ENCODE measurements at regions not wholly inside any gene's neighbourhood (a gene's known extent, or its start where the extent isn't known, plus 50 kb on each side); places are given as distances from the start of the nearest gene placed in this dataset.

DNA sequence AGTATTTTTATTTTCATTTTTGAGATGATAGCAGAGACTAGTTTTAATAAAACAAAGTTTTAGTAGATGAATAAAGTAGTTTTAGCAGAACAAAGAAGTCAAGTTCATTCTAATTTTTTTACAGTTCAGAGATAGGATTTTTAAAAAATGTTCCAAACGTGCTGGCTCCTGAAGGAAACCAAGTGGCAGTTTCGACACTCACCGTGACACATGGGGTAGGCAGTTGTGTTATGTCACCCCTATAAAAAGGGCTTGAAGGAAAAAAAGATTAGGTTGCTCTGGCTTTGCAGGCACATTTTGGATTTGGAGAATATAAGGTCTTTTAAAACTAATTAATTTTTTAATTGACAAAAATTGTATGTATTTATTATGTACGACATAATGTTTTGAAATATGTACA, 305.2 kb downstream of the NDFIP2 start:
- TF ChIP-seq, protein P1, sequence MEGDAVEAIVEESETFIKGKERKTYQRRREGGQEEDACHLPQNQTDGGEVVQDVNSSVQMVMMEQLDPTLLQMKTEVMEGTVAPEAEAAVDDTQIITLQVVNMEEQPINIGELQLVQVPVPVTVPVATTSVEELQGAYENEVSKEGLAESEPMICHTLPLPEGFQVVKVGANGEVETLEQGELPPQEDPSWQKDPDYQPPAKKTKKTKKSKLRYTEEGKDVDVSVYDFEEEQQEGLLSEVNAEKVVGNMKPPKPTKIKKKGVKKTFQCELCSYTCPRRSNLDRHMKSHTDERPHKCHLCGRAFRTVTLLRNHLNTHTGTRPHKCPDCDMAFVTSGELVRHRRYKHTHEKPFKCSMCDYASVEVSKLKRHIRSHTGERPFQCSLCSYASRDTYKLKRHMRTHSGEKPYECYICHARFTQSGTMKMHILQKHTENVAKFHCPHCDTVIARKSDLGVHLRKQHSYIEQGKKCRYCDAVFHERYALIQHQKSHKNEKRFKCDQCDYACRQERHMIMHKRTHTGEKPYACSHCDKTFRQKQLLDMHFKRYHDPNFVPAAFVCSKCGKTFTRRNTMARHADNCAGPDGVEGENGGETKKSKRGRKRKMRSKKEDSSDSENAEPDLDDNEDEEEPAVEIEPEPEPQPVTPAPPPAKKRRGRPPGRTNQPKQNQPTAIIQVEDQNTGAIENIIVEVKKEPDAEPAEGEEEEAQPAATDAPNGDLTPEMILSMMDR (IDR thresholded peaks at IDR 0.05; ENCODE audit: low read depth, low read length): no peak
- no peaks in the 10 kb centered on the region for H3K27me3 ChIP-seq (ENCODE audit: insufficient read depth, low read depth, severe bottlenecking)
- no peak overlapping the region for H3K4me3 ChIP-seq (ENCODE audit: low read depth, low read length)
- H3K27ac ChIP-seq: no peak overlapping the region
- DNase-seq: no peak
- no peaks in the 10 kb centered on the region for H3K9me3 ChIP-seq (ENCODE audit: severe bottlenecking)
- no peaks in the 10 kb centered on the region for H3K36me3 ChIP-seq

DNA sequence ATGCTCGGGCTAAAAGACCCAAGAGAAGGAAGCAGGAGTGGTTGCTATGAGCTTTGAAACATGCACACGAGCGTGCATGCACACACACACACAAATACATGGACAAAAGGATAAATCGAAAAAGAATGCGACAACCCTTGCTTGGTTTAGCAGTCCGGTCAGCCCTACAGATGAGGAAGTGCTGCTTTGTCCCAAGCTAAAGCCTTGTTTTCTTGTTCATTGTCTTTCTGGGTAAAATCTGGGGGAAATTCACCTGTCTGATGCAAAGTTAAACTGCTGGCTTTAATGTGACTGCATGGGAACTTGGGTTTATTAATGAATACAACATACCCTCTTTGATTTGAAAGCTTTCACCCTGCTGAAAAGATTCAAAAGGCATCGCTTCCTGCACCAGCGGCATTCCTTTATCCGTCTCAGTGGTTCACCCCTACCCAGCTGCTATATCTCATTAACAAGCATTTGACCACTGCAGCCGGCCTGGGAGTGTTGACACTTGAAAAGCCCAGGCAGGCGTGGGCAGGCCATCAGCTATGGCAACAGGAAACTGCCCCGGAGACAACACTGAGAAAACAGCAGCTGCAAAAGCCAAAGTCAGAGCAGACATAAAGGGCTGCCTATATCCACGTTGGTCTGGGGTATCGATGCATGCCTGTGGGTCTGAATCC, 301.7 kb downstream of the NDFIP2 start:
- H3K27me3 ChIP-seq (ENCODE audit: insufficient read depth, low read depth, severe bottlenecking): no peaks in the 10 kb centered on the region
- TF ChIP-seq, protein P1 (IDR thresholded peaks at IDR 0.05; ENCODE audit: low read depth, low read length): no peak
- H3K9me3 ChIP-seq (ENCODE audit: severe bottlenecking): no peaks in the 10 kb centered on the region
- no peaks in the 10 kb centered on the region for H3K36me3 ChIP-seq
- no peak overlapping the region for H3K4me3 ChIP-seq (ENCODE audit: low read depth, low read length)
- no peak overlapping the region for H3K27ac ChIP-seq
- peak; percentile 10 for DNase-seq

DNA sequence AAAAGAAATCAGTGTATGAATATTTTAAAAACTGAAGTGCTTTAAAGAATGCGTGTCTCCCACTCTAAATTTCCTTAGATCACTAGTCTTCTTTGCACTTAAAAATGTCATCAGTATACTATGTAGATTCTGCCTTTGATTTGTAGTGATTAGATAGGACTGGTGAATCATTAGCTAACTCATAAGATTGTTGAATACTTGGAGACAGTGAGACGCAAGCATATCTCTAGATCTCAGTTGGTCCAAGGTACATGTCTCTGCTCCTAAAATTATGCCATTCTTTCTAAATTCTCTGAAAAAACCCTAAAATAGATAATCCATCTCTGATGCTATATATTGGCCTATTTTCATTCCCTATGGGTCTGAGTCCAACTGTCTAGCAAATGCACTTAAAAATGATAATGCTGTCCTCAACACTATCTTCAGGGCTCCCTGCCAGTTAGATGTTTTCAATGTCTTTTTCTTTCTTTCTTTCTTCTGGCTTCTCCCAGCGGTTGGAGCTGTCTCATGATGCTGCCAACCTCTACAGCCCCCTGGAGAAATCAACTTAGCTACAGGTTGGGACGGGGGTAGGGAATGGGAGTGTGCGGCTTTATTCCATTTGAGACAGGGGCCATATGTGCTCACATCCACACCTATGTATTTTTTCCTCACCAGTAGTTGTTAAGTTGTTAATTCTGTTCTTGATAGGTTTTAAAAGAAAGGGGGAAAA, 301.0 kb downstream of the NDFIP2 start:
- TF ChIP-seq, protein P1 (IDR thresholded peaks at IDR 0.05; ENCODE audit: low read depth, low read length): no peak
- H3K36me3 ChIP-seq: no peaks in the 10 kb centered on the region
- H3K4me3 ChIP-seq (ENCODE audit: low read depth, low read length): no peak overlapping the region
- no peaks in the 10 kb centered on the region for H3K27me3 ChIP-seq (ENCODE audit: insufficient read depth, low read depth, severe bottlenecking)
- no peak for DNase-seq
- H3K27ac ChIP-seq: no peak overlapping the region
- H3K9me3 ChIP-seq (ENCODE audit: severe bottlenecking): no peaks in the 10 kb centered on the region

DNA sequence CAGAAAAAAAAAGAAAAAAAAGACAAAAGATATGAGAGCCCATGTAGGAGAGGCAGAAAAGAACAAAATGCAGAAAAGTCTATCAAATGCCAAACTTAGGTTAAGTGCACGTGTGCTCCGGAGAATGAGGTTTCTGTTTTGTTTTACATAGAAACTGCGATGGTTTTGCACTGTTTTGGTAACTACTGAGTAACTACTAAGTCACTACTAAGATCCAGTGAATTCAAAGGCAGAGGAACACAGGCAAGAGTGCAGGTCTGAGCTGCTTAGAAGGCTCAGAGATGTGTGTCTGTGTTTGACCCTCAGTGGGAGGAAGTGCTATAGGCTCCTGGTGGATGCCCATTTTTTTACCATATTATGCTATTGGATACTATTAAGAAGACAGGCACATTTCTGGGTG, 299.3 kb downstream of the NDFIP2 start:
- TF ChIP-seq, protein P1 (IDR thresholded peaks at IDR 0.05; ENCODE audit: low read depth, low read length): no peak
- no peak for DNase-seq
- Histone ChIP-seq H3K9me3 (ENCODE audit: severe bottlenecking) (no peaks in the 10 kb centered on the region), H3K36me3 (no peaks in the 10 kb centered on the region), H3K27me3 (ENCODE audit: insufficient read depth, low read depth, severe bottlenecking) (no peaks in the 10 kb centered on the region), H3K4me3 (ENCODE audit: low read depth, low read length) (no peak overlapping the region), H3K27ac (no peak overlapping the region)

DNA sequence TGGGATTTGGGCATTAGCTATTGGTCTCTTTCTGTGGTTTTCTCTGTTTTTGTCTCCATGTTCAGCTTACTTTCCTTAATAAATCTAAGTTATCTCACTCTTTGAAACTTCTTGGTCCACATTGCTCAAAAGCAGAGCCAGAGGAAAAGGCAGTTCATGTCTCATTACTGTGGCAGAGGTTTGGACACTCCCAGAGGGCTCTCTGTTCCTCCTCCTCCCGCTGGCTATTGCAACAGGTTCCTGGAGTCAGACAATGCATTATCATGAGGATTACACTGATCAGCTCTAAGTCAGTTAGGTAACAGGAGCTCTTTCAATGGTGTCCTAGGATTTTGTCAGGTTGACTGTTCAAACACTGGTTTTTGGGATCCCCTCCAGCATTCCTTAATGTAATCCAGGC, 298.8 kb downstream of the NDFIP2 start:
- DNase-seq: no peak
- no peak overlapping the region for H3K4me3 ChIP-seq (ENCODE audit: low read depth, low read length)
- no peak overlapping the region for H3K27ac ChIP-seq
- no peaks in the 10 kb centered on the region for H3K36me3 ChIP-seq
- TF ChIP-seq, protein P1 (IDR thresholded peaks at IDR 0.05; ENCODE audit: low read depth, low read length): no peak
- H3K9me3 ChIP-seq (ENCODE audit: severe bottlenecking): no peaks in the 10 kb centered on the region
- H3K27me3 ChIP-seq (ENCODE audit: insufficient read depth, low read depth, severe bottlenecking): no peaks in the 10 kb centered on the region
